HepG2 (cell line): ENCODE measurements at regions not wholly inside any gene's neighbourhood (a gene's known extent, or its start where the extent isn't known, plus 50 kb on each side); places are given as distances from the start of the nearest gene placed in this dataset.

Experiments used
- ATF7 ChIP-seq, 2 experiments: fragments of 450-650 bp in 1 of 2; sonication (generic) in 1 of 2; formaldehyde crosslinking in 1 of 2; IDR thresholded peaks; 2 replicates each; pipeline versions ENCODE4 v1.4.0 to v1.6.1; 2016 to 2020; ENCODE audit warnings: antibody characterized with exemption in 1 of 2, mild to moderate bottlenecking in 1 of 2, missing genetic modification reagents in 1 of 2
- CREB1 ChIP-seq, 2 experiments: fragments of 450-650 bp in 1 of 2; IDR thresholded peaks; 2 replicates each; pipeline ENCODE4 v1.6.1; 2016 to 2017; ENCODE audit warnings: control low read depth in 1 of 2, mild to moderate bottlenecking in 1 of 2, missing compliant biosample characterization in 1 of 2, missing genetic modification characterization in 1 of 2
- DNMT1 ChIP-seq: sonication (generic); formaldehyde crosslinking; IDR thresholded peaks from 2 replicates; pipeline ENCODE4 v1.5.1; 2020; ENCODE audit warnings: mild to moderate bottlenecking, missing genetic modification reagents
- NKX3-1 ChIP-seq: sonication (generic); formaldehyde crosslinking; IDR thresholded peaks from 2 replicates; pipeline ENCODE4 v1.5.0; 2020; ENCODE audit warnings: missing genetic modification reagents
- SATB2 ChIP-seq: sonication (generic); formaldehyde crosslinking; IDR thresholded peaks from 2 replicates; pipeline ENCODE4 v1.5.0; 2020; ENCODE audit warnings: missing genetic modification reagents
- SNRNP70 ChIP-seq: fragments of 200-400 bp; formaldehyde crosslinking; IDR thresholded peaks from 2 replicates; pipeline ENCODE4 v1.6.1; 2017; ENCODE audit warnings: mild to moderate bottlenecking, low read depth, low read length, moderate library complexity
- ZFP36L2 ChIP-seq: sonication (generic); formaldehyde crosslinking; IDR thresholded peaks from 2 replicates; pipeline ENCODE4 v1.4.0; 2020; ENCODE audit warnings: missing genetic modification reagents
- TF ChIP-seq, protein P1 (sequence below): sonication (generic); formaldehyde crosslinking; IDR thresholded peaks from one replicate; pipeline ENCODE4 v1.5.1; 2020; ENCODE audit warnings: mild to moderate bottlenecking, missing genetic modification reagents; ENCODE audit errors: not compliant biosample characterization

DNA sequence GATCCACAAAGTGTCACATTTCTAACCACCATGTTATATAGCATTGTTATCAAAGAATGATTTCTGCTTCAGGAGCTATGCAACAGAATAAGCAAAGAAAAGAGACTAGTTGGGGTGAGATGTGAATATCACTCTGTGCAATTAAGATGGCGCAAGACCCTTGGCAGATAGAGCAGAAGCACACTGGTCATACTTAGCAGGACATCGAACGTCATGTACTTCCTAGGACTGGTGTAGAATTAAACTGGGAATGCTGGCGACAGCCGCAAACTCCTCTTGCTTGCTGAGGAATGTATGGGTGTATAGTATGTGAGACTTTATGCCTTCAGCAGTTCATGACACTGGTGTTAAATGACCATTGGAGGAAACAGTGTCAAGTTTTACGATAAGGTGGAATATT, 207.0 kb downstream of the LRRC70 start (continued):
- TF ChIP-seq SNRNP70 (no peak), DNMT1 (CRISPR knock-in tag) (no peak), SATB2 (CRISPR knock-in tag) (no peak), NKX3-1 (CRISPR knock-in tag) (no peak), ATF7 (IDR thresholded peaks at IDR 0.05) (no peak), ATF7 (CRISPR knock-in tag; IDR thresholded peaks at IDR 0.05) (no peak), CREB1 (IDR thresholded peaks at IDR 0.05) (no peak), CREB1 (CRISPR knock-in tag; IDR thresholded peaks at IDR 0.05) (no peak), ZFP36L2 (no peak)
- TF ChIP-seq, protein P1, sequence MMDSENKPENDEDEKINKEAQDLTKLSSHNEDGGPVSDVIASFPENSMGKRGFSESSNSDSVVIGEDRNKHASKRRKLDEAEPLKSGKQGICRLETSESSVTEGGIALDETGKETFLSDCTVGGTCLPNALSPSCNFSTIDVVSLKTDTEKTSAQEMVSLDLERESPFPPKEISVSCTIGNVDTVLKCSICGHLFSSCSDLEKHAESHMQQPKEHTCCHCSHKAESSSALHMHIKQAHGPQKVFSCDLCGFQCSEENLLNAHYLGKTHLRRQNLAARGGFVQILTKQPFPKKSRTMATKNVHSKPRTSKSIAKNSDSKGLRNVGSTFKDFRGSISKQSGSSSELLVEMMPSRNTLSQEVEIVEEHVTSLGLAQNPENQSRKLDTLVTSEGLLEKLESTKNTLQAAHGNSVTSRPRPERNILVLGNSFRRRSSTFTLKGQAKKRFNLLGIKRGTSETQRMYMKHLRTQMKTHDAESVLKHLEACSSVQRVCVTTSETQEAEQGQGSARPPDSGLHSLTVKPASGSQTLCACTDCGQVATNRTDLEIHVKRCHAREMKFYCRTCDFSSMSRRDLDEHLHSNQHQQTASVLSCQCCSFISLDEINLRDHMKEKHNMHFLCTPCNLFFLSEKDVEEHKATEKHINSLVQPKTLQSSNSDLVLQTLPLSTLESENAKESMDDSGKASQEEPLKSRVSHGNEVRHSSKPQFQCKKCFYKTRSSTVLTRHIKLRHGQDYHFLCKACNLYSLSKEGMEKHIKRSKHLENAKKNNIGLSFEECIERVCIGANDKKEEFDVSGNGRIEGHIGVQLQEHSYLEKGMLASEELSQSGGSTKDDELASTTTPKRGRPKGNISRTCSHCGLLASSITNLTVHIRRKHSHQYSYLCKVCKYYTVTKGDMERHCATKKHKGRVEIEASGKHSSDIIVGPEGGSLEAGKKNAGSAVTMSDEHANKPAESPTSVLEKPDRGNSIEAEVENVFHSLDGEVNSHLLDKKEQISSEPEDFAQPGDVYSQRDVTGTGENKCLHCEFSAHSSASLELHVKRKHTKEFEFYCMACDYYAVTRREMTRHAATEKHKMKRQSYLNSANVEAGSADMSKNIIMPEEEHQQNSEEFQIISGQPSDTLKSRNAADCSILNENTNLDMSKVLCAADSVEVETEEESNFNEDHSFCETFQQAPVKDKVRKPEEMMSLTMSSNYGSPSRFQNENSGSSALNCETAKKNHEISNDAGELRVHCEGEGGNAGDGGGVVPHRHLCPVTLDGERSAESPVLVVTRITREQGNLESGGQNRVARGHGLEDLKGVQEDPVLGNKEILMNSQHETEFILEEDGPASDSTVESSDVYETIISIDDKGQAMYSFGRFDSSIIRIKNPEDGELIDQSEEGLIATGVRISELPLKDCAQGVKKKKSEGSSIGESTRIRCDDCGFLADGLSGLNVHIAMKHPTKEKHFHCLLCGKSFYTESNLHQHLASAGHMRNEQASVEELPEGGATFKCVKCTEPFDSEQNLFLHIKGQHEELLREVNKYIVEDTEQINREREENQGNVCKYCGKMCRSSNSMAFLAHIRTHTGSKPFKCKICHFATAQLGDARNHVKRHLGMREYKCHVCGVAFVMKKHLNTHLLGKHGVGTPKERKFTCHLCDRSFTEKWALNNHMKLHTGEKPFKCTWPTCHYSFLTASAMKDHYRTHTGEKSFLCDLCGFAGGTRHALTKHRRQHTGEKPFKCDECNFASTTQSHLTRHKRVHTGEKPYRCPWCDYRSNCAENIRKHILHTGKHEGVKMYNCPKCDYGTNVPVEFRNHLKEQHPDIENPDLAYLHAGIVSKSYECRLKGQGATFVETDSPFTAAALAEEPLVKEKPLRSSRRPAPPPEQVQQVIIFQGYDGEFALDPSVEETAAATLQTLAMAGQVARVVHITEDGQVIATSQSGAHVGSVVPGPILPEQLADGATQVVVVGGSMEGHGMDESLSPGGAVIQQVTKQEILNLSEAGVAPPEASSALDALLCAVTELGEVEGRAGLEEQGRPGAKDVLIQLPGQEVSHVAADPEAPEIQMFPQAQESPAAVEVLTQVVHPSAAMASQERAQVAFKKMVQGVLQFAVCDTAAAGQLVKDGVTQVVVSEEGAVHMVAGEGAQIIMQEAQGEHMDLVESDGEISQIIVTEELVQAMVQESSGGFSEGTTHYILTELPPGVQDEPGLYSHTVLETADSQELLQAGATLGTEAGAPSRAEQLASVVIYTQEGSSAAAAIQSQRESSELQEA: no peak
